GM12878 (cell line): ENCODE measurements at regions not wholly inside any gene's neighbourhood (a gene's known extent, or its start where the extent isn't known, plus 50 kb on each side); places are given as distances from the start of the nearest gene placed in this dataset.

Experiments
- ATAC-seq: fragments of 200-7000 bp; cut with Tn5 transposase; 3 replicates; pipeline ENCODE4 v1.9.1; 2020; ENCODE audit warnings: mild to moderate bottlenecking, moderate library complexity
- BruUV-seq: library from RNA; stranded (reverse); fragments of 400-500 nt; replicated peaks from 2 replicates; lab custom pipeline; 2021; lab: Mats Ljungman, UMichigan
- CTCF ChIA-PET: fragments of 300-600 bp; sonication (Branson Sonifier 250); formaldehyde crosslinking; extraction: SDS; loops from one replicate; lab custom pipeline; 2021; ENCODE audit warnings: inconsistent platforms; lab: Yijun Ruan, JAX
- POLR2A ChIA-PET: fragments of 350-600 bp; formaldehyde crosslinking; extraction: SDS; loops from one replicate; lab custom pipeline; 2021; ENCODE audit warnings: inconsistent platforms; lab: Charles Lee
- RAD21 ChIA-PET: fragments of 300-600 bp; sonication (Branson Sonifier 250); formaldehyde crosslinking; loops from one replicate; lab custom pipeline; 2023; ENCODE audit warnings: antibody characterized with exemption; ENCODE audit not compliant: unreplicated experiment; lab: Charles Lee
- SMC1A ChIA-PET: fragments of 300-600 bp; sonication (Branson Sonifier 250); formaldehyde crosslinking; loops from one replicate; lab custom pipeline; 2023; ENCODE audit not compliant: unreplicated experiment, uncharacterized antibody; lab: Charles Lee
- DNase-seq: peaks from one replicate; pipeline ENCODE4 v3.0.0-alpha.2; 2011; ENCODE audit warnings: low read depth, low spot score
- FAIRE-seq: peaks from 3 replicates; lab custom pipeline; 2011; peaks lifted over from hg19 to GRCh38; lab: Jason Lieb, UNC
- H2AFZ ChIP-seq: 2 replicates; pipeline ENCODE4 v1.6.0; 2011; ENCODE audit warnings: low read depth, low read length, control low read depth; ENCODE audit not compliant: control insufficient read depth
- H3K27ac ChIP-seq: 2 replicates; pipeline ENCODE4 v1.5.1; 2011; ENCODE audit warnings: control low read depth; ENCODE audit not compliant: control insufficient read depth, insufficient read depth
- H3K27me3 ChIP-seq, 2 experiments: replicated peaks in 1 of 2; 2 replicates each; pipeline versions ENCODE4 v1.6.0 to v1.6.1; 2011; ENCODE audit warnings: low read length in 1 of 2; ENCODE audit not compliant: control insufficient read depth in 2 of 2, insufficient read depth in 2 of 2
- H3K36me3 ChIP-seq, 2 experiments: 2 replicates each; pipeline ENCODE4 v1.5.1; 2011; ENCODE audit warnings: low read length in 1 of 2; ENCODE audit not compliant: control insufficient read depth in 2 of 2, insufficient read depth in 2 of 2
- H3K4me1 ChIP-seq: 2 replicates; pipeline ENCODE4 v1.6.1; 2011; ENCODE audit warnings: mild to moderate bottlenecking, low read length, moderate library complexity, mixed read lengths; ENCODE audit not compliant: control insufficient read depth, insufficient read depth
- H3K4me2 ChIP-seq: 2 replicates; pipeline ENCODE4 v1.6.0; 2011; ENCODE audit warnings: control low read depth; ENCODE audit not compliant: control insufficient read depth, insufficient read depth
- H3K4me3 ChIP-seq: fragments of 200-600 bp; sonication (generic); 2 replicates; pipeline ENCODE4 v1.5.1; 2016
- H3K79me2 ChIP-seq: 2 replicates; pipeline ENCODE4 v1.6.0; 2011; ENCODE audit warnings: low read length; ENCODE audit not compliant: control insufficient read depth, insufficient read depth
- H3K9ac ChIP-seq: 2 replicates; pipeline ENCODE4 v1.8.0; 2011; ENCODE audit warnings: low read length, control low read depth, mixed read lengths; ENCODE audit not compliant: control insufficient read depth, insufficient read depth
- H3K9me3 ChIP-seq: replicated peaks from 3 replicates; pipeline ENCODE4 v1.5.1; 2011; ENCODE audit warnings: mild to moderate bottlenecking, low read length; ENCODE audit not compliant: control insufficient read depth, insufficient read depth
- H4K20me1 ChIP-seq: 2 replicates; pipeline ENCODE4 v1.6.0; 2011; ENCODE audit not compliant: control insufficient read depth, insufficient read depth
- ATF3 ChIP-seq: IDR thresholded peaks from 2 replicates; pipeline ENCODE4 v1.6.1; 2011; ENCODE audit warnings: low read depth, mild to moderate bottlenecking, low read length, moderate library complexity, borderline replicate concordance; ENCODE audit errors: extremely low read depth
- BHLHE40 ChIP-seq, 2 experiments: fragments of 450-650 bp in 1 of 2; IDR thresholded peaks; 2 replicates each; pipeline ENCODE4 v1.6.1; 2011 to 2017; ENCODE audit warnings: low read depth in 2 of 2, borderline replicate concordance in 1 of 2, improper control_type of control experiment in 1 of 2, low read length in 1 of 2, mild to moderate bottlenecking in 1 of 2
- NBN ChIP-seq: fragments of 450-650 bp; IDR thresholded peaks from 2 replicates; pipeline ENCODE4 v1.6.1; 2016
- SIX5 ChIP-seq: IDR thresholded peaks from 2 replicates; pipeline ENCODE4 v1.6.1; 2011; ENCODE audit warnings: mild to moderate bottlenecking, low read depth, low read length, moderate library complexity; ENCODE audit not compliant: severe bottlenecking
- SREBF1 ChIP-seq: IDR thresholded peaks from 2 replicates; pipeline ENCODE4 v1.6.1; 2012; ENCODE audit warnings: mild to moderate bottlenecking, low read length
- STAT1 ChIP-seq: fragments of 450-650 bp; conservative IDR thresholded peaks from 2 replicates; pipeline ENCODE4 v1.6.1; 2014; ENCODE audit warnings: antibody characterized with exemption, mild to moderate bottlenecking
- ZBTB4 ChIP-seq: fragments of 450-650 bp; formaldehyde crosslinking; IDR thresholded peaks from 2 replicates; pipeline ENCODE4 v1.4.0; 2022; ENCODE audit warnings: mild to moderate bottlenecking, moderate library complexity
- ZBTB40 ChIP-seq: fragments of 450-650 bp; IDR thresholded peaks from 2 replicates; pipeline ENCODE4 v1.6.1; 2016; ENCODE audit warnings: mild to moderate bottlenecking, moderate library complexity, borderline replicate concordance
- WGBS: methylation state at CpG from one replicate; pipeline ENCODE4 v1.1.6; 2016; ENCODE audit warnings: low lambda C conversion rate; ENCODE audit not compliant: insufficient replicate concordance, insufficient coverage; ENCODE audit errors: missing lambda C conversion rate; 5-methylcytosine and 5-hydroxymethylcytosine counted together
- in situ Hi-C: fragments of 300-500 bp; cut with MboI; formaldehyde crosslinking; loops from 9 replicates; pipeline ENCODE4 v1.14.3; 2018; ENCODE audit warnings: mixed read lengths
- intact Hi-C: fragments of 100-400 bp; cut with micrococcal nuclease; formaldehyde crosslinking; loops from one replicate; pipeline ENCODE4 v1.14.2; 2022; ENCODE audit not compliant: unreplicated experiment

- no peak for TF ChIP-seq STAT1
These were observed 129.6 kb upstream of the PRLR start (continued) for GRCh38 chr5:35359859-35360258.

GRCh38 chr5:35357973-35358372 lies 127.7 kb upstream of the PRLR start:
- ChIA-PET SMC1A (interaction anchor here (1.1 to 1.9 kb wide), 3 partner anchors 9 to 17 kb away, joined by 3 to 6 read pairs (median 4); no protein-coding TSS in a partner anchor), CTCF (interaction anchor here (0.9 kb wide), 1 partner anchor 10 kb away, joined by 3 read pairs; no protein-coding TSS in a partner anchor), RAD21 (no interaction called here), POLR2A (no interaction called here)
- no peaks in the 10 kb centered on the region for H3K4me1 ChIP-seq
- no peak overlapping the region for H3K9ac ChIP-seq
- no peaks in the 10 kb centered on the region for H3K79me2 ChIP-seq
- no TSS peak for BruUV-seq
- H3K27me3 ChIP-seq, result no peaks in the 10 kb centered on the region
- H3K4me2 ChIP-seq, result no peak overlapping the region
- H3K27ac ChIP-seq, result no peak overlapping the region
- H3K36me3 ChIP-seq, result no peaks in the 10 kb centered on the region
- 86% methylated on average over 3 of the region's 3 CpGs for WGBS
- no peak overlapping the region for H3K4me3 ChIP-seq
- intact Hi-C loops (no loop called here), in situ Hi-C loops (no loop called here)
- no peak for DNase-seq
- no peaks in the 10 kb centered on the region; the same call in 2 of the 3 replicates for H3K9me3 ChIP-seq
- TF ChIP-seq ZBTB40, result no peak
- TF ChIP-seq NBN, result no peak
- TF ChIP-seq ZBTB4, result no peak
- no peak for TF ChIP-seq ATF3
- no peak for TF ChIP-seq SREBF1
- TF ChIP-seq SIX5, result no peak
- TF ChIP-seq BHLHE40 (IDR thresholded peaks at IDR 0.05; ENCODE audit: borderline replicate concordance in 1 of 2, low read depth in 2 of 2, low read length in 1 of 2), result no peak
- FAIRE-seq, result no peak
- no peak for ATAC-seq
- no peak overlapping the region for H2AFZ ChIP-seq
- no peaks in the 10 kb centered on the region for H4K20me1 ChIP-seq
